ENCODE measurements at regions not wholly inside any gene's neighbourhood (a gene's known extent, or its start where the extent isn't known, plus 50 kb on each side); places are given as distances from the start of the nearest gene placed in this dataset.

DNA sequence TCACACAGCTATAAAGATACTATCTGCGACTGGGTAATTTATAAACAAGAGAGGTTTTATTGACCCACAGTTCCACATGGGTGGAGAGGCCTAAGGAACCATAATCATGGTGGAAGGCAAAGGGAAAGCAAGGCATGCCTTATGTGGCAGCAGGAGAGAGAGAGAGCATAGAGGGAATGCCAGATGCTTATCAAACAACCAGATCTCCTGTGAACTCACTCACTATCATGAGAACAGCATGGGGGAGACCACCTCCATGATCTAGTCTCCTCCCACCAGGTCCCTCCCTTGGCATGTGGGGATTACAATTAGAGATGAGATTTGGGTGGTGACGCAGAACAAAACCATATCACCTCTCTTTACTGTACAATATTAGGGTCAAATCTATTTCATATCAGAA is 1101.6 kb upstream of the RAG2 start:
- Mint-ChIP-seq H3K9me3 (peaks cover 11% of the 10 kb centered on the region), H3K4me3 (no peak overlapping the region), H3K27me3 (no peaks in the 10 kb centered on the region), H3K27ac (no peak overlapping the region), H3K36me3 (ENCODE audit: low read depth) (no peaks in the 10 kb centered on the region), H3K4me1 (ENCODE audit: low read depth) (no peaks in the 10 kb centered on the region)

GRCh38 chr11:37695283-37695682 is 1097.2 kb upstream of the RAG2 start:
- no peak overlapping the region for H3K4me3 Mint-ChIP-seq
- no peaks in the 10 kb centered on the region for H3K36me3 Mint-ChIP-seq (ENCODE audit: low read depth)
- no peaks in the 10 kb centered on the region for H3K4me1 Mint-ChIP-seq (ENCODE audit: low read depth)
- no peaks in the 10 kb centered on the region for H3K27me3 Mint-ChIP-seq
- H3K9me3 Mint-ChIP-seq, result peaks cover 21% of the 10 kb centered on the region
- H3K27ac Mint-ChIP-seq, result no peak overlapping the region

GRCh38 chr11:37689951-37690350 is 1091.9 kb upstream of the RAG2 start:
- peaks cover 23% of the 10 kb centered on the region for H3K9me3 Mint-ChIP-seq
- H3K4me3 Mint-ChIP-seq, result no peak overlapping the region
- H3K27ac Mint-ChIP-seq, result no peak overlapping the region
- H3K4me1 Mint-ChIP-seq (ENCODE audit: low read depth), result no peaks in the 10 kb centered on the region
- no peaks in the 10 kb centered on the region for H3K36me3 Mint-ChIP-seq (ENCODE audit: low read depth)
- H3K27me3 Mint-ChIP-seq, result no peaks in the 10 kb centered on the region

DNA sequence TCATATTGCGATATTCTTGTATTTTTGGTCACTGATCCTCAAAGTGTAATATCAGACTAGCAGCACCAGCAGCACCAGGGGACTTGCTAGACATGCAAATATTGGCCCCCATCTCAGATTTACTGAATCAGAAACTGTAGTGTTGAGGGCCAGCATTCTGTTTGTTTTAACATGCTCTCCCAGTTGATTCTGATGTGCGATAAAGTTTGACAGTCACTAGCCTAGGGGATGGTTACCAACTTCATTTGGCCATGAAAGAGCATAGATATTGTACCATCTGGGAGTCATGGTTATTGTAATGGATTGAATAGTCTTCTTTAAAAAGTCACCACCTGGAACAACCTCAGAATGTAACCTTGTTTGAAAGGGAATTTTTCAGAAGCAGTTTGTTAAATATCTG is 1090.4 kb upstream of the RAG2 start:
- Mint-ChIP-seq H3K4me3 (no peak overlapping the region), H3K9me3 (peaks cover 11% of the 10 kb centered on the region), H3K27me3 (no peaks in the 10 kb centered on the region), H3K36me3 (ENCODE audit: low read depth) (no peaks in the 10 kb centered on the region), H3K4me1 (ENCODE audit: low read depth) (no peaks in the 10 kb centered on the region), H3K27ac (no peak overlapping the region)

GRCh38 chr11:37687130-37687529 is 1089.1 kb upstream of the RAG2 start:
- Mint-ChIP-seq H3K4me1 (ENCODE audit: low read depth) (no peaks in the 10 kb centered on the region), H3K27ac (no peak overlapping the region), H3K27me3 (no peaks in the 10 kb centered on the region), H3K9me3 (peaks cover 15% of the 10 kb centered on the region), H3K36me3 (ENCODE audit: low read depth) (no peaks in the 10 kb centered on the region), H3K4me3 (no peak overlapping the region)

GRCh38 chr11:37671321-37671720 is 1073.3 kb upstream of the RAG2 start:
- no peaks in the 10 kb centered on the region for H3K27me3 Mint-ChIP-seq
- no peak overlapping the region for H3K4me3 Mint-ChIP-seq
- no peaks in the 10 kb centered on the region for H3K4me1 Mint-ChIP-seq (ENCODE audit: low read depth)
- no peak overlapping the region for H3K27ac Mint-ChIP-seq
- no peaks in the 10 kb centered on the region for H3K36me3 Mint-ChIP-seq (ENCODE audit: low read depth)
- H3K9me3 Mint-ChIP-seq, result peaks cover 17% of the 10 kb centered on the region

GRCh38 chr11:37666960-37667359 is 1068.9 kb upstream of the RAG2 start:
- H3K36me3 Mint-ChIP-seq (ENCODE audit: low read depth), result no peaks in the 10 kb centered on the region
- no peaks in the 10 kb centered on the region for H3K4me1 Mint-ChIP-seq (ENCODE audit: low read depth)
- H3K27me3 Mint-ChIP-seq, result no peaks in the 10 kb centered on the region
- H3K9me3 Mint-ChIP-seq, result peaks cover 11% of the 10 kb centered on the region
- no peak overlapping the region for H3K27ac Mint-ChIP-seq
- H3K4me3 Mint-ChIP-seq, result no peak overlapping the region

DNA sequence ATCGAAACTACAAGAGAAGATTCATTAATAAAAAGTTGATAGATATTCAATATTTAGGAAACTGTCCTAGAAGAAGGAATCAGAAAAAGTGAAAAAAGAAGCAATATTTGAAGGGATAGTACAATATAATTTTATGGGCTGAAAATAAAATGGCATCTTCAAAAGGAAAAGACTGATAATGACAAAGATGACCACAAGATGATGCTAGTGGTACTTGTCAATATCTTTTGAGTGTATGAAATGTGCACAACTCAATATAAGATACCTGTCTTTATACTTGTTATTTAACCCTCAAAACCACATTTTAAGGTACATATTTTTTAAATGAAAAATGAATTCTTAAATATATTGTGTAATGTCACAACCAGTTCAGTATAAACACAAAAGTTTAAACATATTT is 1059.6 kb upstream of the RAG2 start:
- no peaks in the 10 kb centered on the region for H3K36me3 Mint-ChIP-seq (ENCODE audit: low read depth)
- H3K4me1 Mint-ChIP-seq (ENCODE audit: low read depth), result no peaks in the 10 kb centered on the region
- H3K4me3 Mint-ChIP-seq, result no peak overlapping the region
- H3K27me3 Mint-ChIP-seq, result no peaks in the 10 kb centered on the region
- H3K9me3 Mint-ChIP-seq, result no peaks in the 10 kb centered on the region
- H3K27ac Mint-ChIP-seq, result no peak overlapping the region

DNA sequence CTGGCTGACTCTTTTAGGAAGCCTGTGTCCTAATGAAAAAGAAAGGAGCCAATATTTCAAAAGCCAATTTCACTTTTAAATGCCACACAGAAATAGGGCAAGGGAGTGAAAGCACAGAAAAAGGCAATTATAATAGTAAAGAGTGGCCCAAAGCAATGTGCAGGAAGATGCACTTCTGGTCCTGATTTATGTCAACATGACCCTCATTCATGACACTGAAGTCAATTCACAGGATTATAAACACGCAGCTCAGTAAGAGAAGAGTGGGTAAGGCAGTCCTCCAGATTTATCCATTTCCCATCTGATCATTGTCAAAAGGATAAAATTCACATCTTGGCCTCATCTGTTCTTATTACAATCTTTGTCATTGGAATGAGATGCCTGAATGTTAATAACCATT is 1049.7 kb upstream of the RAG2 start:
- Mint-ChIP-seq H3K4me3 (no peak overlapping the region), H3K27ac (no peak overlapping the region), H3K9me3 (peaks cover 14% of the 10 kb centered on the region), H3K27me3 (no peaks in the 10 kb centered on the region), H3K36me3 (ENCODE audit: low read depth) (no peaks in the 10 kb centered on the region), H3K4me1 (ENCODE audit: low read depth) (no peaks in the 10 kb centered on the region)

GRCh38 chr11:37643968-37644367 is 1045.9 kb upstream of the RAG2 start:
- H3K4me3 Mint-ChIP-seq, result no peak overlapping the region
- no peak overlapping the region for H3K27ac Mint-ChIP-seq
- peaks cover 8% of the 10 kb centered on the region for H3K9me3 Mint-ChIP-seq
- H3K27me3 Mint-ChIP-seq, result no peaks in the 10 kb centered on the region
- H3K36me3 Mint-ChIP-seq (ENCODE audit: low read depth), result no peaks in the 10 kb centered on the region
- H3K4me1 Mint-ChIP-seq (ENCODE audit: low read depth), result no peaks in the 10 kb centered on the region

DNA sequence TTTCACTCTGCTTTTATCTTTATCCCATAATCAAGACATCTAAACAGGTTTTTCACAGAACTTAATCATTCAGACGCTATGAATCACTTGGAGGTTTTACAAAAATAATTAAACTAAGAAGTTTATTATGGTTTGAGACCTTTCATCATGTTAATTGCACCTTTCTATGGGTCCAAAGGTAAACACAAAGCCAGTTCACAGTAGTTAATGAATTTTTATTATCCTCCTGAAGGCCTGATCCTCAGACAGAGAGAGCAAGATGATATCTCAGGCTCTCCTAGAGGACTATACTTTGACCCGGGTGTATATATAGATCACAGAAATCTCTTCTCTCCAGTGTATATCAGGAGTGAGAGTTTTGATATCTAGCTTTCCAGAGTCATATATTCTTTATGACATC is 1044.3 kb upstream of the RAG2 start:
- no peak overlapping the region for H3K4me3 Mint-ChIP-seq
- peaks cover 8% of the 10 kb centered on the region for H3K9me3 Mint-ChIP-seq
- no peaks in the 10 kb centered on the region for H3K27me3 Mint-ChIP-seq
- H3K27ac Mint-ChIP-seq, result no peak overlapping the region
- H3K4me1 Mint-ChIP-seq (ENCODE audit: low read depth), result no peaks in the 10 kb centered on the region
- no peaks in the 10 kb centered on the region for H3K36me3 Mint-ChIP-seq (ENCODE audit: low read depth)

GRCh38 chr11:37632748-37633147 is 1034.7 kb upstream of the RAG2 start:
- Mint-ChIP-seq H3K27me3 (no peaks in the 10 kb centered on the region), H3K27ac (no peak overlapping the region), H3K4me1 (ENCODE audit: low read depth) (no peaks in the 10 kb centered on the region), H3K4me3 (no peak overlapping the region), H3K9me3 (peaks cover 6% of the 10 kb centered on the region), H3K36me3 (ENCODE audit: low read depth) (no peaks in the 10 kb centered on the region)

DNA sequence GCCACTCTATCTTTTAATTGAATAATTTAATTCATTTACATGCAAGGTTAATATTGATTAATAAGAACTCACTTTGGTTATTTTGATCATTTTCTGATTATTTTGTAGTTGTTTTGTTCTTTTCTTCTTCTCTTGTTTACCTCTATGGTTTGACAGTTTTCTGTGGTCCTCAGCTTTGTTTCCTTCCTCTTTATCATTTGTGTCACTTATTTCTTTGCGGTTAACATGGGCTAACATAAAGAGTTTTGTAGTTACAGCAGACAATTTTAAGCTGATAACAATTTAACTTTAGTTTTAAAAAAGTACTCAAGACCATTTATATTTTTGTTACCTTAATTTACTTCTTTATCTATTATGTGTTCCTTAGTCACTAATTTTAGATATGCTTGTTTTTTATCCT is 1032.8 kb upstream of the RAG2 start:
- peaks cover 13% of the 10 kb centered on the region for H3K9me3 Mint-ChIP-seq
- no peaks in the 10 kb centered on the region for H3K4me1 Mint-ChIP-seq (ENCODE audit: low read depth)
- H3K27me3 Mint-ChIP-seq, result no peaks in the 10 kb centered on the region
- H3K27ac Mint-ChIP-seq, result no peak overlapping the region
- no peak overlapping the region for H3K4me3 Mint-ChIP-seq
- no peaks in the 10 kb centered on the region for H3K36me3 Mint-ChIP-seq (ENCODE audit: low read depth)

DNA sequence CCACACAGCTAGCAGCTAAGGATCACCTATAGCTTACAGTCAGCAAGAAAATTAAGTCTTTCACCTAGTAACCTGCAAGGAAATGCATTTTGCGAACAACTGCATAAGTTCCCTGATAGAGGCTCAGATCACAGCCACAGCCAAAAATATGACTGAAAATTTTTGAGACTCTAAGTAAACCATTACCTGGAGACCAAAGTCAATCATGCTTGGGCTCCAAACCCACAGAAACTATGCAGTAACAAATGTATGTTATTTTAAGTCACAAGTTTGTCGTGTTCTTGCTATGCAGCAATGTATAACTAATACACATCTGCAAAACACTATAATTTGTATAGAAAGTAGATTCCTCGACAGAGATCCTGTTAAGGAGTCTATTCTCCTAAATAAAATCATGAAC is 1025.7 kb upstream of the RAG2 start:
- Mint-ChIP-seq H3K9me3 (peaks cover 8% of the 10 kb centered on the region), H3K27me3 (no peaks in the 10 kb centered on the region), H3K4me3 (no peak overlapping the region), H3K36me3 (ENCODE audit: low read depth) (no peaks in the 10 kb centered on the region), H3K27ac (no peak overlapping the region), H3K4me1 (ENCODE audit: low read depth) (no peaks in the 10 kb centered on the region)

- H3K4me1 Mint-ChIP-seq (ENCODE audit: low read depth), result no peaks in the 10 kb centered on the region
- no peaks in the 10 kb centered on the region for H3K36me3 Mint-ChIP-seq (ENCODE audit: low read depth)
- H3K27me3 Mint-ChIP-seq, result no peaks in the 10 kb centered on the region
- no peak overlapping the region for H3K4me3 Mint-ChIP-seq
- peaks cover 4% of the 10 kb centered on the region for H3K9me3 Mint-ChIP-seq
- no peak overlapping the region for H3K27ac Mint-ChIP-seq
Observed at GRCh38 chr11:37621662-37622061, 1023.6 kb upstream of the RAG2 start.

- Mint-ChIP-seq H3K4me3 (no peak overlapping the region), H3K36me3 (ENCODE audit: low read depth) (no peaks in the 10 kb centered on the region), H3K4me1 (ENCODE audit: low read depth) (no peaks in the 10 kb centered on the region), H3K9me3 (peaks cover 4% of the 10 kb centered on the region), H3K27me3 (no peaks in the 10 kb centered on the region), H3K27ac (no peak overlapping the region)
Observed at GRCh38 chr11:37616291-37616690, 1018.3 kb upstream of the RAG2 start.

DNA sequence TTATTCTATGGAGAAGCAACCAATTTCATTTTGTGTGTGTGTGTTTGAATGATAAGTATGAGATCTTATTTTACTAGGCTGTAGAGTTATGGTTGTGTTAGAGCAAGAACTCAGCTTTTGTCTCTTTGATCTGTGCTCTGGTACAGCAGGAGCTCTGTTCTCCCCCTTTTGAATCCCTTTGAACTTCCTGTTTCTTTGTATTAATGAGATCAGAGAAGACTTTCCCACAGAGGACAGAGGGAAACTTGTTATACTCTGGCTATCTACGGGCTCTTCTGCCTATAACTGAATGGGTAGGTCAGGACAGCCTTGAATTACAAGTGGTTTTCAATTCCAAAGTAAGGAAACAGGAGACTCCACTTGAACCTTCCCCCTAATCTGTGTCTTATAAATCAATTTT is 1015.0 kb upstream of the RAG2 start:
- Mint-ChIP-seq H3K9me3 (peaks cover 4% of the 10 kb centered on the region), H3K36me3 (ENCODE audit: low read depth) (no peaks in the 10 kb centered on the region), H3K4me1 (ENCODE audit: low read depth) (no peaks in the 10 kb centered on the region), H3K4me3 (no peak overlapping the region), H3K27me3 (no peaks in the 10 kb centered on the region), H3K27ac (no peak overlapping the region)
